ENCODE measurements at regions not wholly inside any gene's neighbourhood (a gene's known extent, or its start where the extent isn't known, plus 50 kb on each side); places are given as distances from the start of the nearest gene placed in this dataset.

GRCh38 chr6:56720882-56721281 lies 78.2 kb upstream of the DST start:
- TF ChIP-seq CTCF (IDR thresholded peaks at IDR 0.05; ENCODE audit: insufficient read depth, low read length) (no peak), POLR2AphosphoS5 (IDR thresholded peaks at IDR 0.05; ENCODE audit: low read depth) (no peak), GABPA (IDR thresholded peaks at IDR 0.05; ENCODE audit: low read depth) (no peak), REST (IDR thresholded peaks at IDR 0.05; ENCODE audit: insufficient replicate concordance, low read depth) (no peak)
